ENCODE measurements at regions not wholly inside any gene's neighbourhood (a gene's known extent, or its start where the extent isn't known, plus 50 kb on each side); places are given as distances from the start of the nearest gene placed in this dataset.

DNA sequence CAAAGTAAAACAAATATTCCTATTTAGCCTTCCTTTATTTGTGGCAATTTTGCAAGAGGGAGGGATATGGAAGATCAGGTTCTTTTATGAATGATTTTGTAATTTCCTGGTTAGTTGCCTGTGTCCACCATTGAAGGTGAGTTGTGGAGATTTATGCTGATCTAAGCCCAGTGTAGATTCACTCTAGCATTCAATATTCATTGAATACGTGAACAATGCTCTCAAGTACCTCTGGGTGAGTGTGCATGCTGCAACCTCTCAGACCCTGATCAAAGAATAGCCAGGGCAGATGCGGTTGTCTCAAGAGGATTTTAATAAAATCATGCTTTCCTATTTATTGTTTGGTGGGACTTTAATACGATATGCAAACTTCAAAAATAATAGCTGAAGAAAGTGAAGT, 628.4 kb downstream of the SPRY1 start:
- peaks cover 3% of the 10 kb centered on the region for H3K9me3 Mint-ChIP-seq (ENCODE audit: unreplicated experiment)
- H3K4me3 Mint-ChIP-seq (ENCODE audit: unreplicated experiment) = no peak overlapping the region
- H3K27me3 Mint-ChIP-seq (ENCODE audit: unreplicated experiment) = no peaks in the 10 kb centered on the region
- H3K27ac Mint-ChIP-seq (ENCODE audit: unreplicated experiment) = no peak overlapping the region
- TF ChIP-seq CTCF (IDR thresholded peaks at IDR 0.05; ENCODE audit: partially characterized antibody, unreplicated experiment) = no peak
- H3K4me1 Mint-ChIP-seq (ENCODE audit: low read depth, unreplicated experiment) = peaks cover 6% of the 10 kb centered on the region
- no peak for DNase-seq
- H3K36me3 Mint-ChIP-seq (ENCODE audit: unreplicated experiment) = no peaks in the 10 kb centered on the region

DNA sequence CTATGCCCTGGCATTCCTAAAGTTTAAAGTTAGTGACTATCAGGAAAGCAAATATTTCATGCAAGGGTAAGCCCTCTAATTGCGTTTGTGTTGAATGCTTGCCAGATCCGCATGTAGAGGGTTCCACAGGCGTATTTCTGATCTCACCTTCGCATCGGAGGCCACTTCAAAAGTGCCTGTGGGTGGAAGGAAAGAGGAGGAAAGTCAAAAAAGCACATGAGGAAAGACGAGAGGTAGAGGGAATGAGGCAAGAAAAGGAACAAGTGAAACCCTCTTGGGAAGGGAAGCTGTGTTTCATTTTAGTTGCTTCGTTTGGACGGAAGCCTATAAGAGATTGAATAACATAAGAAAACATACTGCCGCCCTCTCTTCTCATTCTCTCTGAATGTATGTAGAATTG, 628.8 kb downstream of the SPRY1 start:
- Mint-ChIP-seq H3K4me3 (ENCODE audit: unreplicated experiment) (no peak overlapping the region), H3K27me3 (ENCODE audit: unreplicated experiment) (no peaks in the 10 kb centered on the region), H3K4me1 (ENCODE audit: low read depth, unreplicated experiment) (peaks cover 10% of the 10 kb centered on the region), H3K36me3 (ENCODE audit: unreplicated experiment) (no peaks in the 10 kb centered on the region), H3K27ac (ENCODE audit: unreplicated experiment) (no peak overlapping the region), H3K9me3 (ENCODE audit: unreplicated experiment) (peaks cover 6% of the 10 kb centered on the region)
- no peak for DNase-seq
- TF ChIP-seq CTCF (IDR thresholded peaks at IDR 0.05; ENCODE audit: partially characterized antibody, unreplicated experiment) = no peak

DNA sequence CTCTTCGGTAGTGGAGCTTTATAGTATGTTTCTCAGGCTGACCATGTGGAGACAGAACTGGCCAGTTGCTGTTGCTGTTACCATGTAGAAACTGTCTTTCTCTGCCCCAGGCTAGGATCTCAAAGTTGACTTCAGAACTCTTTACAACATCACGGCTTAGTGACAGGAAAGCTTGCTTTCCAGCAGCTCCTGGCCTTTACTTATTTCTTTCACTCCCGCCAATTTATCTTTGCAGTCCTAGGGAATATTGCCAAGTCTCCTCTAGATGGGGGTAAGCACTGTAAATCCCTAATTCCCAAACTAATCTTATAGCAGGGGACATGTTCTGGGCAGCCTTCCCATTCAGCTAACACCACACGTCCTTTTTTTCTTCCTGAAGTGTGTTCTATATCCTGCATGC, 631.6 kb downstream of the SPRY1 start:
- Mint-ChIP-seq H3K4me1 (ENCODE audit: low read depth, unreplicated experiment) (peaks cover 19% of the 10 kb centered on the region), H3K4me3 (ENCODE audit: unreplicated experiment) (no peak overlapping the region), H3K27me3 (ENCODE audit: unreplicated experiment) (no peaks in the 10 kb centered on the region), H3K36me3 (ENCODE audit: unreplicated experiment) (no peaks in the 10 kb centered on the region), H3K9me3 (ENCODE audit: unreplicated experiment) (peaks cover 7% of the 10 kb centered on the region), H3K27ac (ENCODE audit: unreplicated experiment) (no peak overlapping the region)
- no peak for TF ChIP-seq CTCF (IDR thresholded peaks at IDR 0.05; ENCODE audit: partially characterized antibody, unreplicated experiment)
- DNase-seq = no peak

DNA sequence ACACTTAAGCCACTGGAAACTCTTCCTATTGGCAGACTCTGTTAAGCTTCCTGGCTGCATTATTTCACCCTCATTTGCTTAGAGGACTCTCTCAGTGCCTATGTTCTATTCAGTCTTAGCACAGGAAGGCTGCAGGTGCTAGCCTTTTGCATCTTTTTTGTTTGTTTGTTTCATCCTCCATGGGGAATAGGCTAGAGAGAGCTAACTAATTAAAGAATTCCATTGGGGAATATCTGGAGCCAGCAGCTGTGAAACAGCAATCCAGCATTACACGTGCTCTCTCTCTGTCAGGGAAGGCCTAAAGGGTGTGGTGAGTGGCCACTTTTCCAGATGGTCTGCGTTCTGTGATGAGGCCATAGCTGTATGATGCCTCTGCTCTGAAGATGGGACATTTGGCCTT, 633.6 kb downstream of the SPRY1 start:
- Mint-ChIP-seq H3K27me3 (ENCODE audit: unreplicated experiment) (no peaks in the 10 kb centered on the region), H3K27ac (ENCODE audit: unreplicated experiment) (peak overlapping the region; percentile 82), H3K4me1 (ENCODE audit: low read depth, unreplicated experiment) (peaks cover 19% of the 10 kb centered on the region), H3K9me3 (ENCODE audit: unreplicated experiment) (peaks cover 7% of the 10 kb centered on the region), H3K4me3 (ENCODE audit: unreplicated experiment) (peak overlapping the region; percentile 35), H3K36me3 (ENCODE audit: unreplicated experiment) (no peaks in the 10 kb centered on the region)
- no peak for TF ChIP-seq CTCF (IDR thresholded peaks at IDR 0.05; ENCODE audit: partially characterized antibody, unreplicated experiment)
- peak; percentile 33 for DNase-seq

DNA sequence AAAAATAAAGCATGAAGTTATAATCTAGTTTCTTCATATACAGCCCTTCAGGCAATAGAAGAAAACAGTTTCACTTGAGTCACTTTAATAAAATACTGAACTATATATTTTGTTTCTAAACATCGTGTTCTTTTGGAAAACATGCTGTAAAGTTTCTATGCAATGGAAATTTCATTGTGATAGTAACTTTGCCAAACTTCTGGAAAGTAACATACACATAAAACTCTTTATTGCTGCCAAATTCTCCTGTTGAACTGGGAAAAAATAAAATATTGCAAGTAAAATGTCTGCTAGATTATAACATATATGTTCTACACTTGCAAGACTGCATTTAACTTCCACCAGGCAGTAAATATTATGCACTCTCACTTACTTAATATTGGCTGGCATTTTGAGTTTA, 635.4 kb downstream of the SPRY1 start:
- TF ChIP-seq CTCF (IDR thresholded peaks at IDR 0.05; ENCODE audit: partially characterized antibody, unreplicated experiment) = no peak
- no peaks in the 10 kb centered on the region for H3K36me3 Mint-ChIP-seq (ENCODE audit: unreplicated experiment)
- no peaks in the 10 kb centered on the region for H3K27me3 Mint-ChIP-seq (ENCODE audit: unreplicated experiment)
- peaks cover 16% of the 10 kb centered on the region for H3K4me1 Mint-ChIP-seq (ENCODE audit: low read depth, unreplicated experiment)
- no peak overlapping the region for H3K4me3 Mint-ChIP-seq (ENCODE audit: unreplicated experiment)
- H3K27ac Mint-ChIP-seq (ENCODE audit: unreplicated experiment) = no peak overlapping the region
- H3K9me3 Mint-ChIP-seq (ENCODE audit: unreplicated experiment) = peaks cover 5% of the 10 kb centered on the region
- no peak for DNase-seq

Data from glutamatergic neuron (in vitro differentiated cells).